ENCODE measurements at regions not wholly inside any gene's neighbourhood (a gene's known extent, or its start where the extent isn't known, plus 50 kb on each side); places are given as distances from the start of the nearest gene placed in this dataset.

- TF ChIP-seq HDAC6 (IDR thresholded peaks at IDR 0.05; ENCODE audit: low read depth, low read length) (no peak), RNF2 (IDR thresholded peaks at IDR 0.05; ENCODE audit: borderline replicate concordance, low read depth, low read length, missing control alignments, poor library complexity, severe bottlenecking) (no peak)
- TF ChIP-seq, protein P1, sequence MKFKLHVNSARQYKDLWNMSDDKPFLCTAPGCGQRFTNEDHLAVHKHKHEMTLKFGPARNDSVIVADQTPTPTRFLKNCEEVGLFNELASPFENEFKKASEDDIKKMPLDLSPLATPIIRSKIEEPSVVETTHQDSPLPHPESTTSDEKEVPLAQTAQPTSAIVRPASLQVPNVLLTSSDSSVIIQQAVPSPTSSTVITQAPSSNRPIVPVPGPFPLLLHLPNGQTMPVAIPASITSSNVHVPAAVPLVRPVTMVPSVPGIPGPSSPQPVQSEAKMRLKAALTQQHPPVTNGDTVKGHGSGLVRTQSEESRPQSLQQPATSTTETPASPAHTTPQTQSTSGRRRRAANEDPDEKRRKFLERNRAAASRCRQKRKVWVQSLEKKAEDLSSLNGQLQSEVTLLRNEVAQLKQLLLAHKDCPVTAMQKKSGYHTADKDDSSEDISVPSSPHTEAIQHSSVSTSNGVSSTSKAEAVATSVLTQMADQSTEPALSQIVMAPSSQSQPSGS (IDR thresholded peaks at IDR 0.05; ENCODE audit: low read length), result no peak
Observed at GRCh38 chr5:1950096-1950707, 67.5 kb upstream of the IRX4 start (continued).

Measured in H1 (cell line).